ENCODE measurements at regions not wholly inside any gene's neighbourhood (a gene's known extent, or its start where the extent isn't known, plus 50 kb on each side); places are given as distances from the start of the nearest gene placed in this dataset.
"Not testable (repeated sequence)": the region's sequence is repeated elsewhere in the genome, so short reads cannot be mapped to it uniquely, and the experiment has no call there.

DNA sequence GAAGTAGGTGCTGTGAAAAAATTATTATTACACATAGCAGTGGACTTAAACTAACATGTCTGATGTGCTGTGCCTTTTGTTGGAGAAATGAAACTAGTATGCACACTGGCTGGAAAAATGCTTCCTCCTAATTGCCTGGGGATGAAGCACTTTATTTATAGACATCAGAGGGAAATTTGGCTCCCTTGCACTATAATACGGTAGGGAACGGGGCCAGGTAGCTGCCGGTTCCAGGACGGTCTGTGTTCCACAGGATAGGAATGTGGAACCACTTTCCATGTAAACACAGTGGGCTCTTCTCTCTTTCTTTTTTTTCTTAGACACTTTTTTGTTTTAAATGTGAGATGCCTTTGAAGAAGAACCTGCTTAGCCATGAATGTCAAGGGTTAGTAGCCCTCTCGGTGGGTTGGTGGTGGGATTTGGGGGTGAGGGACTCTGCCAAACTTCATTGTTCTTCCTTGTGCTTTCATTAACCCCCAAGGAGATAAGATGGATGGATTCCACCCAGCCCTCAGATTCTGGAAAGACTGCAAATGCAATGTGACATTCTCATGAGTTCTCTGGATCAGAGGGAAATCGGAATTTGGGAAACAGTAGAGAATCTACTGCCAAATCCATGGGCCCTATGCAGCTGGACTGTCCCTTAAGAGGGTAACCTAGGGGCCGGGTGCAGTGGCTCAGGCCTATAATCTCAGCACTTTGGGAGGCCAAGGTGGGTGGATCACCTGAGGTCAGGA is 58.0 kb upstream of the GSC start:
- Histone ChIP-seq H3K36me3 (ENCODE audit: control insufficient read depth, insufficient read depth, low read length) (no peaks in the 10 kb centered on the region), H3K4me3 (ENCODE audit: low read depth, low read length) (no peak overlapping the region), H3K27ac (ENCODE audit: low read depth, low read length) (no peak overlapping the region), H3K9me3 (ENCODE audit: control insufficient read depth, insufficient read depth, low read length) (no peaks in the 10 kb centered on the region), H3K27me3 (ENCODE audit: control insufficient read depth, insufficient read depth, low read length) (no peaks in the 10 kb centered on the region), H3K4me1 (ENCODE audit: control insufficient read depth, insufficient read depth, low read length) (no peaks in the 10 kb centered on the region), H3K9ac (ENCODE audit: low read depth, low read length) (no peak overlapping the region)

DNA sequence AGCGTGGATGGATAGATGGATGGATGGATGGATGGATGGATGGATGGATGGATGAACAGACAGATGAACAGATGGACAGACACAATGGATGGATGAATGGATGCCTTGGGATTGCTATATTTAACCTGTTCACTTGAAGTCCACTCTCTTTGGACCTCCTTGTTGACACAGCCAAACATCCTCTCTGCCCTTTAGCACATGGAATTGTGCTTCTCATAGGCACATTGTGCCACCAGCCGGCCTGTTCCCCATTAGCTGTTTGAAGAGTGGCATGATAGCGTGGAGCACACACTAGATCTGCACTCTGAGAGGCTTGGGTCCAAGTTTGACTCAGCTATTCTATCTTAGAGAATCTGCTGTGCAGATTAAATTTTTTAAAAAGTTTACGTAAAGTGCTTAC is 56.9 kb upstream of the GSC start:
- Histone ChIP-seq H3K9ac (ENCODE audit: low read depth, low read length) (no peak overlapping the region), H3K27me3 (ENCODE audit: control insufficient read depth, insufficient read depth, low read length) (no peaks in the 10 kb centered on the region), H3K36me3 (ENCODE audit: control insufficient read depth, insufficient read depth, low read length) (no peaks in the 10 kb centered on the region), H3K4me3 (ENCODE audit: low read depth, low read length) (no peak overlapping the region), H3K9me3 (ENCODE audit: control insufficient read depth, insufficient read depth, low read length) (no peaks in the 10 kb centered on the region), H3K27ac (ENCODE audit: low read depth, low read length) (no peak overlapping the region), H3K4me1 (ENCODE audit: control insufficient read depth, insufficient read depth, low read length) (no peaks in the 10 kb centered on the region)

DNA sequence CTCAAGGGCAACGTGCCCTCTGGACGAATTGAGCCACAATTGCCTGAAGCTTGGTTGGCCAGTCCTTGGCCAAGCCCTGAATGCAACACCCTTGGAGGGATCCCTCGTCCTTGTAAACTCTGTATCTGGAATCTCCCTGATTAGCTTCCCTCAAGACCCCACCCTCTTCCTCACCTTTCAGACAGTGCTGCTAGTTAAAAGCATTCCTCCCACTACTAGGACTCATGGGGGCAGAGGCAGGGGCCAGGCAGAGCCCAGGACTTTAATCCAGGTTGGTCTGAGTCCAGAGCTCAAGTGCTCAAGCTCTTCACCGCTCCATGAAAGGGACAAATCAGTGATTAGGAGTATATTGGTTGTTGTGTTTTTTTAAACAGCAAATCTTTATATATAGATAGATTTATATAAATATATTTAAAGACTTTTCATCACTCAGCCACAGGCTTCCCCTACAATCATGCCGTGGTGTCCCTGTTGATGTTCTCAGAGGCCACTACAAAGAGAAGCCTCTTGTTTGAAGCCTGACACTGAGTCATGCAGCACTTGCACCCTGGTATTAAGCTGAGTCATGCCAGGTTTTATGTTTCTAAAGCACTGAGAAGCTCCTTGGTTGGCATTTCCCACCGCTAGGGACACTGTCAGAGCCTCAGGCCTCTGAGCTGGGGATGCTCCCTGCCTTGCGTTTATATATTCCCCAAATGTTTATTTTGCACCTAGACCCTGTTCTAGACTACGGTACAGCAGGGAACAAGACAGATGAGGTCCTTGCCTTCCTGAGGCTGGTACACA is 53.8 kb upstream of the GSC start:
- H3K27ac ChIP-seq (ENCODE audit: low read depth, low read length), result peak overlapping the region; percentile 7
- no peaks in the 10 kb centered on the region for H3K4me1 ChIP-seq (ENCODE audit: control insufficient read depth, insufficient read depth, low read length)
- H3K9ac ChIP-seq (ENCODE audit: low read depth, low read length), result no peak overlapping the region
- H3K9me3 ChIP-seq (ENCODE audit: control insufficient read depth, insufficient read depth, low read length), result 0 out of 2 replicates have a peak, but pooled peaks cover 2% of the 10 kb centered on the region
- H3K27me3 ChIP-seq (ENCODE audit: control insufficient read depth, insufficient read depth, low read length), result no peaks in the 10 kb centered on the region
- no peaks in the 10 kb centered on the region for H3K36me3 ChIP-seq (ENCODE audit: control insufficient read depth, insufficient read depth, low read length)
- no peak overlapping the region for H3K4me3 ChIP-seq (ENCODE audit: low read depth, low read length)

DNA sequence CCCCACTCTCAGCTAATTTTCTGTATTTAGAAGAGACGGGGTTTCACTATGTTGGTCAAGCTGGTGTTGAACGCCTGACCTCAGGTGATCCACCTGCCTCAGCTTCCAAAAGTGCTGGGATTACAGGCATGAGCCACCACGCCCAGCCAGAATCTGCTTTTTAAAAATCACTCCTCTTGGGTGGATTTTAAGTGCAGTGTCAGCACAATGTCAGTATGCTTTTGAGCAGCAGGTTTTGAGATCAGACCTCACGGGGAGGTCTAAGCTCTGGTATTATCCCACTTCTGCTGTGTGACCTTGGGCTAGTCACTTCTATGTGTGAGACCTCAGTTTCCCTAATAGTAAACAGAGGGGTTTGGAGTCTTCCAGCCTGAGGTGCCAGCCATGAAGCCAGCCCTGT is 51.8 kb upstream of the GSC start:
- Histone ChIP-seq H3K9me3 (ENCODE audit: control insufficient read depth, insufficient read depth, low read length) (0 out of 2 replicates have a peak, but pooled peaks cover 3% of the 10 kb centered on the region), H3K27me3 (ENCODE audit: control insufficient read depth, insufficient read depth, low read length) (no peaks in the 10 kb centered on the region), H3K4me1 (ENCODE audit: control insufficient read depth, insufficient read depth, low read length) (no peaks in the 10 kb centered on the region), H3K27ac (ENCODE audit: low read depth, low read length) (no peak overlapping the region), H3K4me3 (ENCODE audit: low read depth, low read length) (no peak overlapping the region), H3K36me3 (ENCODE audit: control insufficient read depth, insufficient read depth, low read length) (no peaks in the 10 kb centered on the region), H3K9ac (ENCODE audit: low read depth, low read length) (no peak overlapping the region)

DNA sequence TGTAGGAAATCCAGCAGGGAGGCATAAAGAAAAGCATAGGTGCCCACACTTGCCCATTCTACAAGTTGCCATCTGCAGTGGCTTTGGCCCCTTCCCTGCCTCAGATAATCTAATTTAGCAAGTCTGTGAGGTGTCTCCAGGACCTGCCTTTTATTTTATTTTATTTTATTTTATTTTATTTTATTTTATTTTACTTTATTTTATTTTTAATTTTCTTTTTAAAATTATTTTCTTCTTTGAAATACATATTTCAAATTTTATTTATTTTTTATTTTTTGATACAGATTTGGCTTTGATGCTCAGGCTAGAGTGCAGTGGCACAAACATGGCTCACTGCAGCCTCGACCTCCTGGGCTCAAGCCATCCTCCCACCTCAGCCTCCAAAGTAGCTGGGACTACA is 51.0 kb upstream of the GSC start:
- not testable (repeated sequence) for H3K9ac ChIP-seq (ENCODE audit: low read depth, low read length); H3K27ac ChIP-seq (ENCODE audit: low read depth, low read length); H3K27me3 ChIP-seq (ENCODE audit: control insufficient read depth, insufficient read depth, low read length); H3K4me3 ChIP-seq (ENCODE audit: low read depth, low read length); H3K9me3 ChIP-seq (ENCODE audit: control insufficient read depth, insufficient read depth, low read length); H3K36me3 ChIP-seq (ENCODE audit: control insufficient read depth, insufficient read depth, low read length); H3K4me1 ChIP-seq (ENCODE audit: control insufficient read depth, insufficient read depth, low read length)
